GM19452 (cell line): ENCODE measurements at regions not wholly inside any gene's neighbourhood (a gene's known extent, or its start where the extent isn't known, plus 50 kb on each side); places are given as distances from the start of the nearest gene placed in this dataset.

ENCODE experiments used
- ATAC-seq: cut with Tn5 transposase; IDR thresholded peaks from one replicate; pipeline ENCODE4 v1.9.1; 2021; ENCODE audit not compliant: unreplicated experiment

- no peak for ATAC-seq
Measured at GRCh38 chr2:234620018-234620417, 123.1 kb upstream of the ARL4C start.

- no peak for ATAC-seq
Measured at GRCh38 chr2:234615643-234616356, 118.9 kb upstream of the ARL4C start.

- ATAC-seq = no peak
Measured at GRCh38 chr2:234611209-234611608, 114.3 kb upstream of the ARL4C start.

- no peak for ATAC-seq
Measured at GRCh38 chr2:234608946-234609345, 112.1 kb upstream of the ARL4C start.

GRCh38 chr2:234607691-234608090 is 110.8 kb upstream of the ARL4C start:
- no peak for ATAC-seq

GRCh38 chr2:234606896-234607295 is 110.0 kb upstream of the ARL4C start:
- ATAC-seq = no peak

GRCh38 chr2:234603619-234604018 is 106.7 kb upstream of the ARL4C start:
- no peak for ATAC-seq

GRCh38 chr2:234601213-234601612 is 104.3 kb upstream of the ARL4C start:
- ATAC-seq = no peak

GRCh38 chr2:234597576-234597861 is 100.6 kb upstream of the ARL4C start:
- no peak for ATAC-seq

- no peak for ATAC-seq
Measured at GRCh38 chr2:234596696-234597575, 100.1 kb upstream of the ARL4C start.

- ATAC-seq = no peak
Measured at GRCh38 chr2:234595829-234596228, 98.9 kb upstream of the ARL4C start.

- no peak for ATAC-seq
Measured at GRCh38 chr2:234594715-234595114, 97.8 kb upstream of the ARL4C start.

- no peak for ATAC-seq
Measured at GRCh38 chr2:234593636-234594035, 96.8 kb upstream of the ARL4C start.

- ATAC-seq = no peak
Measured at GRCh38 chr2:234592541-234592940, 95.7 kb upstream of the ARL4C start.

- no peak for ATAC-seq
Measured at GRCh38 chr2:234590076-234590475, 93.2 kb upstream of the ARL4C start.

- no peak for ATAC-seq
Measured at GRCh38 chr2:234588054-234588430, 91.2 kb upstream of the ARL4C start.

GRCh38 chr2:234587341-234588053 is 90.6 kb upstream of the ARL4C start:
- ATAC-seq = no peak

GRCh38 chr2:234583331-234583730 is 86.5 kb upstream of the ARL4C start:
- no peak for ATAC-seq

- ATAC-seq = no peak
Measured at GRCh38 chr2:234580686-234581085, 83.8 kb upstream of the ARL4C start.

- no peak for ATAC-seq
Measured at GRCh38 chr2:234579231-234579962, 82.5 kb upstream of the ARL4C start.

- ATAC-seq = no peak
Measured at GRCh38 chr2:234578389-234578788, 81.5 kb upstream of the ARL4C start.
